GM12872 (cell line): ENCODE measurements at regions not wholly inside any gene's neighbourhood (a gene's known extent, or its start where the extent isn't known, plus 50 kb on each side); places are given as distances from the start of the nearest gene placed in this dataset.

Experiments
- TF ChIP-seq, protein P1 (sequence below): IDR thresholded peaks from 3 replicates; pipeline ENCODE4 v1.5.1; 2011; ENCODE audit warnings: low read depth, mild to moderate bottlenecking, low read length, moderate library complexity; ENCODE audit not compliant: insufficient read depth

- TF ChIP-seq, protein P1, sequence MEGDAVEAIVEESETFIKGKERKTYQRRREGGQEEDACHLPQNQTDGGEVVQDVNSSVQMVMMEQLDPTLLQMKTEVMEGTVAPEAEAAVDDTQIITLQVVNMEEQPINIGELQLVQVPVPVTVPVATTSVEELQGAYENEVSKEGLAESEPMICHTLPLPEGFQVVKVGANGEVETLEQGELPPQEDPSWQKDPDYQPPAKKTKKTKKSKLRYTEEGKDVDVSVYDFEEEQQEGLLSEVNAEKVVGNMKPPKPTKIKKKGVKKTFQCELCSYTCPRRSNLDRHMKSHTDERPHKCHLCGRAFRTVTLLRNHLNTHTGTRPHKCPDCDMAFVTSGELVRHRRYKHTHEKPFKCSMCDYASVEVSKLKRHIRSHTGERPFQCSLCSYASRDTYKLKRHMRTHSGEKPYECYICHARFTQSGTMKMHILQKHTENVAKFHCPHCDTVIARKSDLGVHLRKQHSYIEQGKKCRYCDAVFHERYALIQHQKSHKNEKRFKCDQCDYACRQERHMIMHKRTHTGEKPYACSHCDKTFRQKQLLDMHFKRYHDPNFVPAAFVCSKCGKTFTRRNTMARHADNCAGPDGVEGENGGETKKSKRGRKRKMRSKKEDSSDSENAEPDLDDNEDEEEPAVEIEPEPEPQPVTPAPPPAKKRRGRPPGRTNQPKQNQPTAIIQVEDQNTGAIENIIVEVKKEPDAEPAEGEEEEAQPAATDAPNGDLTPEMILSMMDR = no peak
Observed at GRCh38 chr3:182308328-182308727, 485.0 kb upstream of the ATP11B start.

- TF ChIP-seq, protein P1 = no peak
Observed at GRCh38 chr3:182309120-182309519, 484.2 kb upstream of the ATP11B start.

GRCh38 chr3:182315313-182315712, 478.0 kb upstream of the ATP11B start:
- TF ChIP-seq, protein P1 = no peak

GRCh38 chr3:182323126-182323700, 470.1 kb upstream of the ATP11B start:
- TF ChIP-seq, protein P1 = no peak

- TF ChIP-seq, protein P1 = no peak
Observed at GRCh38 chr3:182323898-182324297, 469.4 kb upstream of the ATP11B start.

GRCh38 chr3:182325213-182325950, 467.9 kb upstream of the ATP11B start:
- TF ChIP-seq, protein P1 = no peak

GRCh38 chr3:182327196-182327681, 466.1 kb upstream of the ATP11B start:
- TF ChIP-seq, protein P1 = no peak
